Left ventricle myocardium inferior (tissue), 1 donor: ENCODE measurements at regions not wholly inside any gene's neighbourhood (a gene's known extent, or its start where the extent isn't known, plus 50 kb on each side); places are given as distances from the start of the nearest gene placed in this dataset.

Experiments used
- DNase-seq: peaks from one replicate; pipeline ENCODE4 v3.0.0-alpha.2; 2020
- H3K27ac ChIP-seq: fragments of 200-600 bp; replicated peaks from 2 replicates; pipeline ENCODE4 v1.8.0; 2021
- H3K27me3 ChIP-seq: fragments of 200-600 bp; 2 replicates; pipeline ENCODE4 v1.8.0; 2021; ENCODE audit warnings: low read depth
- H3K36me3 ChIP-seq: fragments of 200-600 bp; 2 replicates; pipeline ENCODE4 v1.8.0; 2021
- H3K4me1 ChIP-seq: fragments of 200-600 bp; 2 replicates; pipeline ENCODE4 v1.8.0; 2021
- H3K4me3 ChIP-seq: fragments of 200-600 bp; 2 replicates; pipeline ENCODE4 v1.8.0; 2021; ENCODE audit warnings: mild to moderate bottlenecking, moderate library complexity
- H3K9me3 ChIP-seq: fragments of 200-600 bp; replicated peaks from 2 replicates; pipeline ENCODE4 v1.8.0; 2021
- CTCF ChIP-seq: fragments of 200-600 bp; IDR thresholded peaks from 2 replicates; pipeline ENCODE4 v1.8.0; 2021; ENCODE audit warnings: antibody characterized with exemption, mild to moderate bottlenecking, borderline replicate concordance
- intact Hi-C: fragments of 100-400 bp; cut with micrococcal nuclease; formaldehyde crosslinking; loops from one replicate; pipeline ENCODE4 v1.11.0; 2022
- donor health status: DM: no; HTN: yes; CAD: no; lungs with severe emphysema.

- Histone ChIP-seq H3K4me3 (no peak overlapping the region), H3K36me3 (no peaks in the 10 kb centered on the region), H3K9me3 (no peaks in the 10 kb centered on the region), H3K27me3 (peaks cover 39% of the 10 kb centered on the region), H3K27ac (no peak overlapping the region), H3K4me1 (no peaks in the 10 kb centered on the region)
- TF ChIP-seq CTCF = no peak
- DNase-seq = no peak
- intact Hi-C loops = no loop called here
Measured at GRCh38 chr13:29959603-29960002, 109.2 kb upstream of the UBL3 start.

GRCh38 chr13:29959086-29959485, 108.7 kb upstream of the UBL3 start:
- H3K4me1 ChIP-seq = no peaks in the 10 kb centered on the region
- peaks cover 45% of the 10 kb centered on the region for H3K27me3 ChIP-seq
- H3K27ac ChIP-seq = no peak overlapping the region
- H3K36me3 ChIP-seq = no peaks in the 10 kb centered on the region
- H3K9me3 ChIP-seq = no peaks in the 10 kb centered on the region
- intact Hi-C loops = no loop called here
- no peak for DNase-seq
- no peak overlapping the region for H3K4me3 ChIP-seq
- no peak for TF ChIP-seq CTCF

- Histone ChIP-seq H3K27ac (no peak overlapping the region), H3K27me3 (peaks cover 51% of the 10 kb centered on the region), H3K36me3 (no peaks in the 10 kb centered on the region), H3K4me3 (no peak overlapping the region), H3K9me3 (no peaks in the 10 kb centered on the region), H3K4me1 (no peaks in the 10 kb centered on the region)
- no peak for DNase-seq
- no peak for TF ChIP-seq CTCF
- intact Hi-C loops = no loop called here
Measured at GRCh38 chr13:29958476-29958875, 108.1 kb upstream of the UBL3 start.

- H3K36me3 ChIP-seq = no peaks in the 10 kb centered on the region
- peaks cover 52% of the 10 kb centered on the region for H3K27me3 ChIP-seq
- intact Hi-C loops = no loop called here
- no peak for DNase-seq
- H3K9me3 ChIP-seq = no peaks in the 10 kb centered on the region
- H3K4me3 ChIP-seq = no peak overlapping the region
- no peaks in the 10 kb centered on the region for H3K4me1 ChIP-seq
- H3K27ac ChIP-seq = no peak overlapping the region
- TF ChIP-seq CTCF = no peak
Measured at GRCh38 chr13:29957320-29957719, 106.9 kb upstream of the UBL3 start.

- Histone ChIP-seq H3K9me3 (no peaks in the 10 kb centered on the region), H3K27me3 (peaks cover 54% of the 10 kb centered on the region), H3K4me3 (no peak overlapping the region), H3K27ac (no peak overlapping the region), H3K36me3 (no peaks in the 10 kb centered on the region), H3K4me1 (no peaks in the 10 kb centered on the region)
- intact Hi-C loops = no loop called here
- TF ChIP-seq CTCF = no peak
- no peak for DNase-seq
Measured at GRCh38 chr13:29956853-29957252, 106.4 kb upstream of the UBL3 start.

- Histone ChIP-seq H3K4me1 (no peaks in the 10 kb centered on the region), H3K4me3 (no peak overlapping the region), H3K9me3 (no peaks in the 10 kb centered on the region), H3K27ac (no peak overlapping the region), H3K27me3 (peaks cover 53% of the 10 kb centered on the region), H3K36me3 (no peaks in the 10 kb centered on the region)
- intact Hi-C loops = no loop called here
- DNase-seq = no peak
- no peak for TF ChIP-seq CTCF
Measured at GRCh38 chr13:29955137-29955650, 104.8 kb upstream of the UBL3 start.
